ENCODE measurements at regions not wholly inside any gene's neighbourhood (a gene's known extent, or its start where the extent isn't known, plus 50 kb on each side); places are given as distances from the start of the nearest gene placed in this dataset.

DNA sequence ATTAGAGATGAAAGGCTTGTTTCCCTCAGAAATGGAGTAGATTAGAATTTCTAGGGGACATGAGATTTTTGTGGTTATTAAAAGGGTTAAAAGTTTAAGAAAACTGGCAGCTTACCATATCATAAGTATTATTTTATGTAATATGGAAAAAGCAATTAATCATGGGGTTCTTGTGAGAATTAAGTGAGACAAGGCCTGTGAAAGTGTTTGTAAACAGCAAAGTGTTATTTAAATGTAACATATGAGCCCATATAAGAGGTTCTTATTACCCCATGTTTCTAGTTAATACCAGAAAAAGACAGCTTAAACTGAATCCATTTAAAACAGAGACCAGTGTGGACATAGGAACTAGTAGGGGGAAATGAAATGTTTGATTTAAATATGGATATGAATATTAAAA, 241.1 kb upstream of the PIK3R1 start:
- H2AFZ ChIP-seq (ENCODE audit: low read depth, low read length) = no peak overlapping the region
- no peaks in the 10 kb centered on the region for H4K20me1 ChIP-seq (replicated peaks; ENCODE audit: control insufficient read depth, extremely low read depth, insufficient read depth, low read length)
- H3K4me3 ChIP-seq (replicated peaks in 1 of 3; ENCODE audit: insufficient read depth in 1 of 3, low read depth in 1 of 3, low read length in 3 of 3) = no peak overlapping the region
- H3K79me2 ChIP-seq (ENCODE audit: control insufficient read depth, insufficient read depth, low read length) = no peaks in the 10 kb centered on the region
- dilution Hi-C loops (cut with MboI; ENCODE audit: extremely low pct_ligation_motif_present, low sequenced_read_pairs) (no loop called here), intact Hi-C loops (cut with micrococcal nuclease) (no loop called here)
- no peak overlapping the region for H3K27ac ChIP-seq (ENCODE audit: insufficient read depth, low read depth, low read length)
- no peaks in the 10 kb centered on the region for H3K9me1 ChIP-seq (replicated peaks; ENCODE audit: control insufficient read depth, extremely low read depth, insufficient read depth, low read length)
- no peaks in the 10 kb centered on the region for H3K9me3 ChIP-seq (replicated peaks; ENCODE audit: control insufficient read depth, insufficient read depth, low read length)
- no TSS peak for BruUV-seq (replicated peaks)
- H3K36me3 ChIP-seq (ENCODE audit: control insufficient read depth in 2 of 2, extremely low read depth in 1 of 2, insufficient read depth in 2 of 2, low read length in 2 of 2) = no peaks in the 10 kb centered on the region
- FAIRE-seq (no peak), DNase-seq (ENCODE audit: low read depth, low spot score) (no peak)
- TF ChIP-seq CTCF (IDR thresholded peaks at IDR 0.05; ENCODE audit: extremely low read depth in 1 of 2, insufficient read depth in 1 of 2, low read depth in 1 of 2, low read length in 2 of 2) = no peak
- TF ChIP-seq EZH2 (IDR thresholded peaks at IDR 0.05; ENCODE audit: borderline replicate concordance, low read depth, low read length, severe bottlenecking) = no peak
- no peak for TF ChIP-seq POLR2A (IDR thresholded peaks at IDR 0.05; ENCODE audit: low read depth, low read length)
- TF ChIP-seq POLR2AphosphoS5 (IDR thresholded peaks at IDR 0.05; ENCODE audit: insufficient read depth, low read depth, low read length) = no peak
- no peak for TF ChIP-seq FOS (IDR thresholded peaks at IDR 0.05; ENCODE audit: borderline replicate concordance, insufficient read depth, low read length)
- no peak for TF ChIP-seq GATA2 (IDR thresholded peaks at IDR 0.05; ENCODE audit: insufficient read depth, insufficient read length, low read depth, low read length)
- TF ChIP-seq MAX (IDR thresholded peaks at IDR 0.05; ENCODE audit: insufficient read depth, insufficient read length) = no peak
- TF ChIP-seq JUN (IDR thresholded peaks at IDR 0.05; ENCODE audit: borderline replicate concordance, insufficient read depth, insufficient read length, low read depth) = no peak
- TF ChIP-seq MYC (IDR thresholded peaks at IDR 0.05; ENCODE audit: low read depth, low read length) = no peak
- H3K27me3 ChIP-seq (ENCODE audit: control insufficient read depth in 2 of 2, insufficient read depth in 2 of 2, low read length in 2 of 2) = no peaks in the 10 kb centered on the region
- H3K4me2 ChIP-seq (ENCODE audit: insufficient read depth, low read length) = no peak overlapping the region
- H3K9ac ChIP-seq (replicated peaks; ENCODE audit: extremely low read depth, insufficient read depth, low read length) = no peak overlapping the region
- ChIA-PET POLR2A (no interaction called here), CTCF (no interaction called here)
- H3K4me1 ChIP-seq (ENCODE audit: control insufficient read depth, extremely low read depth, insufficient read depth, low read length) = no peaks in the 10 kb centered on the region

Data from endothelial cell of umbilical vein (primary cell).